Erythroblast (primary cell): ENCODE measurements at regions not wholly inside any gene's neighbourhood (a gene's known extent, or its start where the extent isn't known, plus 50 kb on each side); places are given as distances from the start of the nearest gene placed in this dataset.

Experiments used
- GATA1 ChIP-seq: IDR thresholded peaks from 2 replicates; pipeline ENCODE4 v1.6.1; 2011; ENCODE audit warnings: low read depth, mild to moderate bottlenecking, control low read depth, low read length, moderate library complexity
- POLR2A ChIP-seq: IDR thresholded peaks from 2 replicates; pipeline ENCODE4 v1.6.1; 2011; ENCODE audit warnings: mild to moderate bottlenecking, low read length

GRCh38 chr10:2917926-2918325, 149.4 kb upstream of the PFKP start:
- TF ChIP-seq POLR2A: no peak
- no peak for TF ChIP-seq GATA1
